T-helper 2 cell (primary cell): ENCODE measurements at regions not wholly inside any gene's neighbourhood (a gene's known extent, or its start where the extent isn't known, plus 50 kb on each side); places are given as distances from the start of the nearest gene placed in this dataset.

ENCODE experiments used
- DNase-seq, 5 experiments: peaks; one replicate each; pipeline versions ENCODE4 v3.0.0 to v3.0.0-alpha.2; 2012 to 2022

GRCh38 chr10:130686689-130687300 lies 550.6 kb downstream of the GLRX3 start:
- DNase-seq: no peak

- DNase-seq: no peak
Measured at GRCh38 chr10:130687566-130687965, 551.4 kb downstream of the GLRX3 start.

- DNase-seq: no peak
Measured at GRCh38 chr10:130689743-130690626, 553.8 kb downstream of the GLRX3 start.

GRCh38 chr10:130691776-130692175 lies 555.6 kb downstream of the GLRX3 start:
- no peak for DNase-seq

GRCh38 chr10:130696870-130697269 lies 560.7 kb downstream of the GLRX3 start:
- no peak for DNase-seq

GRCh38 chr10:130707389-130707979 lies 571.3 kb downstream of the GLRX3 start:
- DNase-seq: no peak

- DNase-seq: no peak
Measured at GRCh38 chr10:130708465-130709070, 572.4 kb downstream of the GLRX3 start.

- DNase-seq: no peak
Measured at GRCh38 chr10:130709415-130709814, 573.2 kb downstream of the GLRX3 start.

GRCh38 chr10:130711072-130711471 lies 574.9 kb downstream of the GLRX3 start:
- no peak for DNase-seq

GRCh38 chr10:130713135-130713534 lies 576.9 kb downstream of the GLRX3 start:
- no peak for DNase-seq

- DNase-seq: no peak
Measured at GRCh38 chr10:130713731-130714130, 577.5 kb downstream of the GLRX3 start.

GRCh38 chr10:130714742-130715467 lies 578.7 kb downstream of the GLRX3 start:
- DNase-seq: no peak

GRCh38 chr10:130715686-130716670 lies 579.8 kb downstream of the GLRX3 start:
- no peak for DNase-seq

GRCh38 chr10:130717083-130717482 lies 580.9 kb downstream of the GLRX3 start:
- no peak for DNase-seq

- peak in 1 of 5 experiments; percentile 3 for DNase-seq
Measured at GRCh38 chr10:130718744-130719447, 582.7 kb downstream of the GLRX3 start.

GRCh38 chr10:130719448-130719752 lies 583.2 kb downstream of the GLRX3 start:
- DNase-seq: no peak

GRCh38 chr10:130720235-130720634 lies 584.0 kb downstream of the GLRX3 start:
- no peak for DNase-seq

GRCh38 chr10:130721971-130722370 lies 585.8 kb downstream of the GLRX3 start:
- DNase-seq: no peak

GRCh38 chr10:130723704-130724103 lies 587.5 kb downstream of the GLRX3 start:
- DNase-seq: no peak

- DNase-seq: no peak
Measured at GRCh38 chr10:130725474-130725970, 586.0 kb downstream of the TCERG1L start.
